ENCODE measurements at regions not wholly inside any gene's neighbourhood (a gene's known extent, or its start where the extent isn't known, plus 50 kb on each side); places are given as distances from the start of the nearest gene placed in this dataset.

DNA sequence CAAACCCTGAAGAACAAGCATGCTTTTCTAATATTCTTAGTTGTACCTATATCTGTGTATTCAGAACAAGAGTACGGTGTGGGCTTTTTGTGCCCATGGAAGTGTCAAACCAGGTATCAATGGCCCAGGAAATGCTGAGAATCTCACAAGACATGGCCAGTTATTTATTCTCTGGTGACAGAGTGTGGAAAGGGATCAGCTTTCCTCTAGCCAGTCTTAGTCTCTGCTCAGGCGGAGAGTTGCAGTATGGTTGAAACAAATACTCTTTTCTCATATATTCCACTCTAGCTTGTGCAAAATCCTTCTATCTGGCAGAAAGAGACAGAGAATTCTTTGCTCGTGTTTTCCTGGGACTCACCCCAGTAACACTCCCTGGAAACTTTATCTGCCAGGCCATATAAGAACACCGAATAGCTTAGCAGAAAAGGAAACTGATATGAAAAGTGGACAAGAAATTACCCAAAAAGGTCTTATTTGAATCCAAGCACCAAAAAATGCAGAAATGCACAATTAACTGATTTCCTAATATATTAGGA lies 173.3 kb upstream of the RSPO3 start (continued):
- TF ChIP-seq SKIL (IDR thresholded peaks at IDR 0.05; ENCODE audit: low read depth, poor library complexity, severe bottlenecking), result no peak
- no peak for TF ChIP-seq RFX5 (IDR thresholded peaks at IDR 0.05; ENCODE audit: low read depth, low read length)
- TF ChIP-seq ESRRA (IDR thresholded peaks at IDR 0.05; ENCODE audit: low read length), result no peak

DNA sequence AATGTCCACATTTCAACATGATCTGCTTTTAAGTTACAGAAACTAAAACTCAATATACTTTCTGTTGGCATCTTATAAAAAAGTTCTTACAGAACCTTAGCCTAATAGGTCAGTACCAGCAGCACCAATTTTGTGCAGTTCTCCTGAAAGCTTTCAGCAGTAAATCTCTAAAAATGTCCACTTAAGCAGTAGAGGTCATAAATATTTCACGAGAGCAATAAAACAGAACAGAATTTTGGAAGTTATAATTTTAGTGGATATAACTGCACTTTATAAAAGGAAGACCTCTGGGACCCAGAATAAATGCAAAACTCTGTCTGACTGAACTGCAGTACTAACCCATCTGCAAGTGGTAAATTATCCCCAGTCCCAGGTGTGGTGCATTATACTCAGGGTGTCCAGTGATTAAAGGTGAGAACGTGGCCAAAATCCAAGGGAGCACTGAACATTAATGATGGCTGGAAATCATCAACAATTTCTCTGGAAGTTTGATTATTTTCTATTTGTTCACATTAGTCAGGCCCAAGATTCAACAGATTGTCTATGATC lies 172.6 kb upstream of the RSPO3 start:
- ChIA-PET RAD21 (ENCODE audit: unreplicated experiment) (no interaction called here), CTCF (no interaction called here), POLR2A (no interaction called here), SMC1A (ENCODE audit: uncharacterized antibody, unreplicated experiment) (no interaction called here)
- BruUV-seq (replicated peaks), result no TSS peak
- Histone ChIP-seq H3K27ac (ENCODE audit: control insufficient read depth, insufficient read depth) (no peak overlapping the region), H3K79me2 (ENCODE audit: control insufficient read depth, insufficient read depth, low read length) (no peaks in the 10 kb centered on the region), H3K4me2 (ENCODE audit: control insufficient read depth, insufficient read depth) (no peak overlapping the region), H3K27me3 (replicated peaks in 1 of 2; ENCODE audit: control insufficient read depth in 2 of 2, insufficient read depth in 2 of 2, low read length in 1 of 2) (no peaks in the 10 kb centered on the region), H3K4me3 (no peak overlapping the region), H3K36me3 (ENCODE audit: control insufficient read depth in 2 of 2, insufficient read depth in 2 of 2, low read length in 1 of 2) (no peaks in the 10 kb centered on the region), H2AFZ (ENCODE audit: control insufficient read depth, low read depth, low read length) (no peak overlapping the region), H3K4me1 (ENCODE audit: control insufficient read depth, insufficient read depth, low read length) (no peaks in the 10 kb centered on the region), H3K9ac (ENCODE audit: control insufficient read depth, insufficient read depth, low read length) (no peak overlapping the region), H3K9me3 (replicated peaks; ENCODE audit: control insufficient read depth, insufficient read depth, low read length) (no peaks in the 10 kb centered on the region), H4K20me1 (ENCODE audit: control insufficient read depth, insufficient read depth) (no peaks in the 10 kb centered on the region)
- in situ Hi-C loops (cut with MboI) (no loop called here), intact Hi-C loops (cut with micrococcal nuclease; ENCODE audit: unreplicated experiment) (no loop called here)
- 16% methylated on average over 2 of the region's 2 CpGs for whole genome bisulfite sequencing (ENCODE audit: insufficient coverage, insufficient replicate concordance, low lambda C conversion rate, missing lambda C conversion rate)
- DNase-seq (ENCODE audit: low read depth, low spot score) (no peak), ATAC-seq (no peak), FAIRE-seq (no peak)
- no peak for TF ChIP-seq ZNF592 (IDR thresholded peaks at IDR 0.05)
- TF ChIP-seq NR2C1 (IDR thresholded peaks at IDR 0.05), result no peak

Data from GM12878 (cell line).